Neural cell (in vitro differentiated cells): ENCODE measurements at regions not wholly inside any gene's neighbourhood (a gene's known extent, or its start where the extent isn't known, plus 50 kb on each side); places are given as distances from the start of the nearest gene placed in this dataset.

ENCODE experiments used
- H2AFZ ChIP-seq: fragments of 200-600, 300-800 bp; sonication (generic), shearing (Covaris generic); 2 replicates; pipeline ENCODE4 v1.6.0; 2014; ENCODE audit warnings: low read depth, mild to moderate bottlenecking, antibody characterized with exemption, low read length, moderate library complexity
- H3F3A ChIP-seq: fragments of 200-600 bp; shearing (Covaris generic); 2 replicates; pipeline ENCODE4 v1.6.1; 2016; ENCODE audit warnings: mild to moderate bottlenecking, moderate library complexity, mixed read lengths, antibody characterized with exemption, low read length; ENCODE audit not compliant: insufficient read depth, poor library complexity, severe bottlenecking
- H3K27ac ChIP-seq: fragments of 200-600, 300-800 bp; sonication (generic), shearing (Covaris generic); 2 replicates; pipeline ENCODE4 v1.5.1; 2014; ENCODE audit warnings: mild to moderate bottlenecking, low read length, moderate library complexity
- H3K27me3 ChIP-seq: fragments of 300-800, 200-600 bp; sonication (generic), shearing (Covaris generic); 2 replicates; pipeline ENCODE4 v1.6.0; 2014; ENCODE audit warnings: mild to moderate bottlenecking, low read depth, low read length, moderate library complexity; ENCODE audit not compliant: insufficient read depth
- H3K36me3 ChIP-seq: fragments of 300-800, 200-600 bp; sonication (generic), shearing (Covaris generic); 2 replicates; pipeline ENCODE4 v1.5.1; 2014; ENCODE audit warnings: mild to moderate bottlenecking, antibody characterized with exemption, low read length, moderate library complexity; ENCODE audit not compliant: insufficient read depth
- H3K4me2 ChIP-seq: fragments of 300-800, 200-600 bp; sonication (generic), shearing (Covaris generic); 2 replicates; pipeline ENCODE4 v1.6.0; 2014; ENCODE audit warnings: mild to moderate bottlenecking, low read length
- H3K4me3 ChIP-seq: fragments of 300-800, 200-600 bp; sonication (generic), shearing (Covaris generic); 2 replicates; pipeline ENCODE4 v1.5.1; 2014; ENCODE audit warnings: mild to moderate bottlenecking, low read length, moderate library complexity
- H3K79me2 ChIP-seq: fragments of 200-600 bp; shearing (Covaris generic); replicated peaks from 2 replicates; pipeline ENCODE4 v1.6.0; 2014; ENCODE audit warnings: mild to moderate bottlenecking, low read length, moderate library complexity; ENCODE audit not compliant: insufficient read depth
- H3K9ac ChIP-seq: fragments of 300-800, 200-600 bp; sonication (generic), shearing (Covaris generic); 2 replicates; pipeline ENCODE4 v1.6.1; 2016; ENCODE audit warnings: mild to moderate bottlenecking, low read length, mixed read lengths
- H3K9me2 ChIP-seq: fragments of 200-600 bp; shearing (Covaris generic); 2 replicates; pipeline ENCODE4 v1.6.1; 2016; ENCODE audit warnings: mild to moderate bottlenecking, low read length, mixed read lengths; ENCODE audit not compliant: insufficient read depth
- H3K9me3 ChIP-seq: fragments of 200-600, 300-800 bp; sonication (generic), shearing (Covaris generic); 2 replicates; pipeline ENCODE4 v1.6.1; 2016; ENCODE audit warnings: mild to moderate bottlenecking, mixed run types, low read length, moderate library complexity, mixed read lengths
- H4K20me1 ChIP-seq: fragments of 200-600 bp; shearing (Covaris generic); 2 replicates; pipeline ENCODE4 v1.6.1; 2016; ENCODE audit warnings: mild to moderate bottlenecking, mixed run types; ENCODE audit not compliant: insufficient read depth
- CTCF ChIP-seq: fragments of 450-650 bp; IDR thresholded peaks from 2 replicates; pipeline ENCODE4 v1.5.1; 2014; ENCODE audit warnings: antibody characterized with exemption, mild to moderate bottlenecking, moderate library complexity; ENCODE audit not compliant: poor library complexity, severe bottlenecking
- EP300 ChIP-seq: fragments of 450-650 bp; conservative IDR thresholded peaks from 2 replicates; pipeline ENCODE4 v1.6.1; 2014; ENCODE audit warnings: antibody characterized with exemption, mild to moderate bottlenecking, moderate library complexity; ENCODE audit not compliant: poor library complexity, severe bottlenecking
- EZH2 ChIP-seq: fragments of 200-600, 300-800 bp; shearing (Covaris generic), sonication (generic); IDR thresholded peaks from 2 replicates; pipeline ENCODE4 v1.6.1; 2014; ENCODE audit warnings: antibody characterized with exemption, low read length, borderline replicate concordance, mild to moderate bottlenecking; ENCODE audit not compliant: insufficient read depth, poor library complexity, severe bottlenecking
- MXI1 ChIP-seq: fragments of 450-650 bp; conservative IDR thresholded peaks from 2 replicates; pipeline ENCODE4 v1.6.1; 2014; ENCODE audit warnings: antibody characterized with exemption, mild to moderate bottlenecking; ENCODE audit not compliant: poor library complexity, severe bottlenecking
- POLR2AphosphoS5 ChIP-seq: IDR thresholded peaks from 2 replicates; pipeline ENCODE4 v1.6.1; 2012
- RAD21 ChIP-seq: fragments of 450-650 bp; conservative IDR thresholded peaks from 2 replicates; pipeline ENCODE4 v1.6.1; 2014; ENCODE audit warnings: antibody characterized with exemption, mild to moderate bottlenecking, moderate library complexity
- REST ChIP-seq: IDR thresholded peaks from 2 replicates; pipeline ENCODE4 v1.6.1; 2012; ENCODE audit warnings: borderline replicate concordance
- SMC3 ChIP-seq: fragments of 450-650 bp; conservative IDR thresholded peaks from 2 replicates; pipeline ENCODE4 v1.6.1; 2014; ENCODE audit warnings: antibody characterized with exemption, mild to moderate bottlenecking, moderate library complexity; ENCODE audit not compliant: poor library complexity
- TAF1 ChIP-seq: IDR thresholded peaks from 2 replicates; pipeline ENCODE4 v1.6.1; 2012; ENCODE audit warnings: low read depth

- Histone ChIP-seq H3K36me3 (no peaks in the 10 kb centered on the region), H3K9ac (no peak overlapping the region), H3K4me2 (no peak overlapping the region), H3K27me3 (no peaks in the 10 kb centered on the region), H2AFZ (no peak overlapping the region), H3K27ac (no peak overlapping the region), H3K9me3 (no peaks in the 10 kb centered on the region), H3K4me3 (no peak overlapping the region), H3K9me2 (no peaks in the 10 kb centered on the region), H3F3A (no peaks in the 10 kb centered on the region), H4K20me1 (no peaks in the 10 kb centered on the region), H3K79me2 (no peaks in the 10 kb centered on the region)
- TF ChIP-seq EZH2 = no peak
- TF ChIP-seq TAF1 = no peak
- no peak for TF ChIP-seq CTCF
- no peak for TF ChIP-seq POLR2AphosphoS5
- no peak for TF ChIP-seq RAD21
- no peak for TF ChIP-seq MXI1
- no peak for TF ChIP-seq REST
- no peak for TF ChIP-seq EP300
- no peak for TF ChIP-seq SMC3
These were observed 266.5 kb downstream of the HGF start for GRCh38 chr7:81503336-81503735.

GRCh38 chr7:81501220-81501619 lies 268.6 kb downstream of the HGF start:
- Histone ChIP-seq H3K4me3 (no peak overlapping the region), H3K9me2 (no peaks in the 10 kb centered on the region), H3K9me3 (no peaks in the 10 kb centered on the region), H3K27ac (no peak overlapping the region), H3F3A (no peaks in the 10 kb centered on the region), H3K27me3 (no peaks in the 10 kb centered on the region), H4K20me1 (no peaks in the 10 kb centered on the region), H3K9ac (no peak overlapping the region), H2AFZ (no peak overlapping the region), H3K36me3 (no peaks in the 10 kb centered on the region), H3K79me2 (no peaks in the 10 kb centered on the region), H3K4me2 (no peak overlapping the region)
- TF ChIP-seq POLR2AphosphoS5 (no peak), CTCF (peak; percentile 59), TAF1 (no peak), EP300 (no peak), SMC3 (peak; percentile 67), RAD21 (peak; percentile 61)
